ENCODE measurements at regions not wholly inside any gene's neighbourhood (a gene's known extent, or its start where the extent isn't known, plus 50 kb on each side); places are given as distances from the start of the nearest gene placed in this dataset.

- TF ChIP-seq CTCF (IDR thresholded peaks at IDR 0.05) (no peak), POLR2A (IDR thresholded peaks at IDR 0.05) (no peak)
These were observed 141.8 kb downstream of the FAM174A start for GRCh38 chr5:100676817-100677631.

All from body of pancreas (tissue), 4 donors.